Esophagus squamous epithelium (tissue), 5 donors: ENCODE measurements at regions not wholly inside any gene's neighbourhood (a gene's known extent, or its start where the extent isn't known, plus 50 kb on each side); places are given as distances from the start of the nearest gene placed in this dataset.
A peak's percentile ranks its signal among the peaks of the same experiment; 100 is the strongest.

Source experiments
- DNase-seq: peaks from one replicate; lab custom pipeline; 2025; lab: John Stamatoyannopoulos, UW
- H3K27ac ChIP-seq, 4 donors: fragments of 200-600 bp; sonication (generic); one replicate each; pipeline ENCODE4 v1.5.1; 2016 to 2019; ENCODE audit warnings: mild to moderate bottlenecking in 1 of 4
- H3K27me3 ChIP-seq, 4 donors: fragments of 200-600 bp; sonication (generic); 1 replicate in 3 of 4; 2 replicates in 1 of 4; pipeline versions ENCODE4 v1.5.1 to v1.6.0; 2017 to 2021; ENCODE audit warnings: antibody characterized with exemption in 1 of 4
- H3K36me3 ChIP-seq, 3 donors: fragments of 200-600 bp; sonication (generic); one replicate each; pipeline ENCODE4 v1.5.1; 2016 to 2019
- H3K4me1 ChIP-seq, 3 donors: fragments of 200-600 bp; sonication (generic); one replicate each; pipeline ENCODE4 v1.5.1; 2017 to 2019
- H3K4me3 ChIP-seq, 4 donors: fragments of 200-600 bp; sonication (generic); 1 replicate in 3 of 4; 2 replicates in 1 of 4; pipeline ENCODE4 v1.5.1; 2016 to 2019; ENCODE audit warnings: mild to moderate bottlenecking in 2 of 4, moderate library complexity in 1 of 4
- H3K9me3 ChIP-seq, 3 donors: fragments of 200-600 bp; sonication (generic); one replicate each; pipeline ENCODE4 v1.5.1; 2016 to 2019
- CTCF ChIP-seq, 6 experiments: fragments of 450-650 bp in 4 of 6; fragments of 200-600 bp in 2 of 6; sonication (generic) in 2 of 6; IDR thresholded peaks; one replicate each; pipeline ENCODE4 v1.5.1; 2016 to 2019; ENCODE audit warnings: antibody characterized with exemption in 6 of 6, mild to moderate bottlenecking in 4 of 6, moderate library complexity in 4 of 6
- POLR2A ChIP-seq, 4 donors: fragments of 450-650 bp; IDR thresholded peaks; one replicate each; pipeline ENCODE4 v1.6.1; 2017; ENCODE audit warnings: antibody characterized with exemption in 4 of 4, mild to moderate bottlenecking in 4 of 4, moderate library complexity in 3 of 4
- WGBS, 2 donors: methylation state at CpG; one replicate each; pipeline ENCODE4 v1.1.5; 2018; 5-methylcytosine and 5-hydroxymethylcytosine counted together
- intact Hi-C: fragments of 100-400 bp; cut with DNase I; formaldehyde crosslinking; loops from one replicate; pipeline ENCODE4 v1.15.0; 2022
- donor health status: DM: yes; HTN: yes; CAD: no.

GRCh38 chr12:115898670-115899069 lies 378.8 kb downstream of the MED13L start:
- intact Hi-C loops: no loop called here
- no peak for DNase-seq
- Histone ChIP-seq H3K4me1 (peaks cover 0 to 15% (median 0%) of the 10 kb centered on the region in 3 donors), H3K27ac (no peak overlapping the region), H3K36me3 (no peaks in the 10 kb centered on the region), H3K4me3 (no peak overlapping the region), H3K9me3 (peaks cover 0 to 3% (median 0%) of the 10 kb centered on the region in 3 donors), H3K27me3 (peaks cover 0 to 11% (median 0%) of the 10 kb centered on the region in 4 donors)
- 43% methylated on average over 1 of the region's 1 CpG; no CpG with 5 or more reads in 1 of the 2 donors for WGBS, 2 donors
- TF ChIP-seq POLR2A (IDR thresholded peaks at IDR 0.05): no peak
- TF ChIP-seq CTCF (IDR thresholded peaks at IDR 0.05): no peak

GRCh38 chr12:115897729-115898128 lies 379.8 kb downstream of the MED13L start:
- intact Hi-C loops: no loop called here
- H3K36me3 ChIP-seq: no peaks in the 10 kb centered on the region
- DNase-seq: no peak
- peaks cover 0 to 15% (median 0%) of the 10 kb centered on the region in 3 donors for H3K4me1 ChIP-seq
- no peaks in the 10 kb centered on the region for H3K9me3 ChIP-seq
- peaks cover 0 to 16% (median 0%) of the 10 kb centered on the region in 4 donors for H3K27me3 ChIP-seq
- TF ChIP-seq CTCF (IDR thresholded peaks at IDR 0.05) (no peak), POLR2A (IDR thresholded peaks at IDR 0.05) (no peak)
- WGBS, 2 donors: 44 to 48% methylated on average over 3 of the region's 3 CpGs
- H3K4me3 ChIP-seq: no peak overlapping the region
- no peak overlapping the region for H3K27ac ChIP-seq

GRCh38 chr12:115895247-115895646 lies 382.2 kb downstream of the MED13L start:
- TF ChIP-seq POLR2A (IDR thresholded peaks at IDR 0.05) (no peak), CTCF (IDR thresholded peaks at IDR 0.05) (peak in 4 of 6 experiments; percentile 12 to 54 (median 18))
- no peak for DNase-seq
- Histone ChIP-seq H3K36me3 (no peaks in the 10 kb centered on the region), H3K9me3 (no peaks in the 10 kb centered on the region), H3K27me3 (peaks cover 0 to 10% (median 0%) of the 10 kb centered on the region in 4 donors), H3K27ac (no peak overlapping the region), H3K4me3 (no peak overlapping the region), H3K4me1 (peaks cover 0 to 10% (median 0%) of the 10 kb centered on the region in 3 donors)
- 88 to 94% methylated on average over 1 of the region's 1 CpG for WGBS, 2 donors
- intact Hi-C loops: no loop called here

- H3K4me3 ChIP-seq: no peak overlapping the region
- H3K36me3 ChIP-seq: no peaks in the 10 kb centered on the region
- TF ChIP-seq POLR2A (IDR thresholded peaks at IDR 0.05): no peak
- TF ChIP-seq CTCF (IDR thresholded peaks at IDR 0.05): no peak
- 34 to 37% methylated on average over 6 of the region's 6 CpGs for WGBS, 2 donors
- no peaks in the 10 kb centered on the region for H3K9me3 ChIP-seq
- H3K27ac ChIP-seq: no peak overlapping the region
- no peak for DNase-seq
- H3K4me1 ChIP-seq: no peaks in the 10 kb centered on the region
- intact Hi-C loops: no loop called here
- peaks cover 0 to 11% (median 0%) of the 10 kb centered on the region in 4 donors for H3K27me3 ChIP-seq
Observed at GRCh38 chr12:115891556-115892164, 385.8 kb downstream of the MED13L start.

GRCh38 chr12:115886666-115887065 lies 390.8 kb downstream of the MED13L start:
- Histone ChIP-seq H3K4me3 (no peak overlapping the region), H3K27me3 (peaks cover 0 to 3% (median 0%) of the 10 kb centered on the region in 4 donors), H3K36me3 (no peaks in the 10 kb centered on the region), H3K9me3 (no peaks in the 10 kb centered on the region), H3K27ac (no peak overlapping the region), H3K4me1 (no peaks in the 10 kb centered on the region)
- DNase-seq: no peak
- WGBS, 2 donors: 79 to 84% methylated on average over 3 to 4 of the region's 4 CpGs
- no peak for TF ChIP-seq CTCF (IDR thresholded peaks at IDR 0.05)
- no peak for TF ChIP-seq POLR2A (IDR thresholded peaks at IDR 0.05)
- intact Hi-C loops: no loop called here
